Activated naive CD4-positive, alpha-beta T cell treated with anti-CD3 and anti-CD28 coated beads, Interleukin-2, amount 50 U/mL, for 72 hours (primary cell): ENCODE measurements at regions not wholly inside any gene's neighbourhood (a gene's known extent, or its start where the extent isn't known, plus 50 kb on each side); places are given as distances from the start of the nearest gene placed in this dataset.

ENCODE experiments used
- ATAC-seq, 2 donors: fragments of 150-1000 bp; cut with Tn5 transposase; 2 replicates each; pipeline ENCODE4 v1.10.0; 2021; ENCODE audit warnings: mild to moderate bottlenecking in 2 of 2, moderate library complexity in 2 of 2
- DNase-seq, 2 donors: peaks; one replicate each; pipeline ENCODE4 v3.0.0; 2021 to 2022; ENCODE audit warnings: low spot score in 2 of 2
- H3K27ac Mint-ChIP-seq, 2 donors: one replicate each; pipeline ENCODE4 v1.8.0; 2022; ENCODE audit warnings: mild to moderate bottlenecking in 2 of 2, mixed read lengths in 2 of 2
- H3K36me3 Mint-ChIP-seq, 2 donors: one replicate each; pipeline ENCODE4 v1.8.0; 2022; ENCODE audit warnings: mixed read lengths in 2 of 2
- H3K9me3 Mint-ChIP-seq, 2 donors: one replicate each; pipeline ENCODE4 v1.8.0; 2022; ENCODE audit warnings: mixed read lengths in 2 of 2

GRCh38 chr6:23985015-23985414 lies 141.0 kb upstream of the NRSN1 start:
- Mint-ChIP-seq H3K9me3 (peaks cover 0 to 7% of the 10 kb centered on the region in 2 donors), H3K36me3 (no peaks in the 10 kb centered on the region), H3K27ac (no peak overlapping the region)
- ATAC-seq (no peak), DNase-seq (no peak)

DNA sequence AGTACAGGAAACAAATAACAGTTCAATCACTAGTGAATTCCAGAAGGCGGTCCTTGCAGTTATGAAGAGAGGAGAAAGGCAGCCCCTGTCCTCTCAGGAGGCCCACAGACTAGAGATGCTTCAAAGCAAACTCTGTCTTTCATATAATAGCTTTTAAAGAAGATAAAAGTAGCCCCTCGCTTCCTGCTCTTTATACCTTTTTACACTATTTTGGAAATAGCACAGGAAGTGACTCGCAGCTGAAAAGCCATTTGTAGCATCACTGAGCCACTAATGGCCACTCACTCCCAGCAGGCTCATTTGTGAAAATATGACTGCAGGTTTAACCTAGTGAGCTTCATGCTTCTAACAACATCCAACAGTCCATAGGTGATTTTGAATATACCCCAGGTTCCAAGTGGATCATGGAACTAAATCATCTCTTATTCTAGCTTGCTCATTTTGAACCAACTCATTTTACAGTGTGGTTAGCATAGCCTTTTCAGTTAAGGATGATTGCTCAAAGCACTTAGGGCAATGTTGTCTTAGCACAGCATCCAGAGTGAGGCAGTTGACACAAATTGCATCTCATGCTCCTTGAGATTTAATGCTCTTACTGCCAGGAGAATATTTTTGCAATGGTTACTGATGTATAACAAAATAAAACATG lies 136.0 kb upstream of the NRSN1 start:
- ATAC-seq (no peak), DNase-seq (no peak)
- no peaks in the 10 kb centered on the region for H3K36me3 Mint-ChIP-seq
- no peak overlapping the region for H3K27ac Mint-ChIP-seq
- peaks cover 4% of the 10 kb centered on the region in 2 donors for H3K9me3 Mint-ChIP-seq

- Mint-ChIP-seq H3K27ac (no peak overlapping the region), H3K9me3 (peaks cover 4 to 9% of the 10 kb centered on the region in 2 donors), H3K36me3 (no peaks in the 10 kb centered on the region)
- DNase-seq (no peak), ATAC-seq (no peak)
These were observed 132.0 kb upstream of the NRSN1 start for GRCh38 chr6:23994013-23994412.

DNA sequence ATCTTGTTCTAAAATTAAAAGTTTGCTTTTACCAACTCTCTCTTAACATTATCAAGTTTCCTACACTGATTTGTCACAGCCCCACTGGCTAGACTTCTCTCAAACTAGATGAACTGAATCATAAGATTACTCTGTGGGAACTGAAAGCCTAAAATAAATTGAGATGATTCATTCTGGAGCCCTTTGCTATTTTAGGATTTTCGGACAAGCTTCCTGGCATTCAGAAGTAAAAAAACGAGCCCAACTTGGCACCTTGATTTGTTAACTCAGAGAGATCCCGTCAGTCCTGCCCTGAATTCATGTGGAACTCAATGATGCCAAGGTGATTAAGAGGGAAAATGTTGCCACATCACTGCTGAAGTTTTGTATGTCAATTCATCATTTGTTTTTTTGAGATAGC lies 122.0 kb upstream of the NRSN1 start:
- H3K9me3 Mint-ChIP-seq = no peaks in the 10 kb centered on the region
- ATAC-seq (no peak), DNase-seq (no peak)
- H3K27ac Mint-ChIP-seq = no peak overlapping the region
- no peaks in the 10 kb centered on the region for H3K36me3 Mint-ChIP-seq

- Mint-ChIP-seq H3K9me3 (no peaks in the 10 kb centered on the region), H3K27ac (no peak overlapping the region), H3K36me3 (no peaks in the 10 kb centered on the region)
- ATAC-seq (no peak), DNase-seq (no peak)
These were observed 121.4 kb upstream of the NRSN1 start for GRCh38 chr6:24004659-24005058.

DNA sequence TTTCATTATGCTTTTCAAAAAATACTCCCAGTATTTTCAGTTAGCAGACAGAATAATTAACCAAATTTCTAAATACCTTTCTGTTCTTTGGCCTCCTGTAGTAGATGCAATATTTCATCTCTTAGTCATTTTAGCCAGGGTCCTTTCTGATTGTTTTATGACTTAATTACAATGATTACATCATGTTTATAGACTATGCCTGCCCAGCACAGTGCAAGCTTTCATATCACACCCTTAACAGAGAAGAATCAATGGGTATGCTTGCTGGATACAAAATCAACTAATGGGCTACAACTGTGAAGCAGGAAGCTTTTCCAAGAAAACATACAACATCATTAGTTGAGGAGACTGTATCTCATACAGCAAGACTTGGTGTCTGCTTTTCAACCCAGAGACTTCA lies 119.8 kb upstream of the NRSN1 start:
- no peaks in the 10 kb centered on the region for H3K36me3 Mint-ChIP-seq
- ATAC-seq = no peak
- H3K27ac Mint-ChIP-seq = no peak overlapping the region
- DNase-seq = no peak
- H3K9me3 Mint-ChIP-seq = peaks cover 2 to 4% of the 10 kb centered on the region in 2 donors

- Mint-ChIP-seq H3K9me3 (peaks cover 12 to 15% of the 10 kb centered on the region in 2 donors), H3K27ac (no peak overlapping the region), H3K36me3 (no peaks in the 10 kb centered on the region)
- no peak for DNase-seq
- ATAC-seq = no peak
These were observed 116.7 kb upstream of the NRSN1 start for GRCh38 chr6:24009319-24009718.

DNA sequence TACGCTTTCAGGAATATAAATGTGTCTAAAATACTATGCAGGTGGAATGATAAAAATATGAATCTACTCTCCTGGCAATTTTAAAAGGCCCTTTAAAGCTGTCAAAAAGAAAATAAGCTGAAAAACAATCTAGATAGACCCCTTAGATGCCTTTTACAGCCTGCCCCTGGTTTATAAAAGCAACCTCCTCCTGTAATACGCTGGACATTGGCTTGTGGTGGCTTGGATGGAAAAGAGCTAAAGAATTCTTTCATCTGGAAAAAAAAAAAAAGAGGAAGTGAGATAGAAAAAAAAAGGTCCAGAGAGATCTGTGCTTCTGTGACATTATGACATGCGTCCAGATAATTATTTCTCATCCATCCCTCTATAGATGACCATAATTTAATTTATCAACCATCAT lies 115.9 kb upstream of the NRSN1 start:
- no peaks in the 10 kb centered on the region for H3K36me3 Mint-ChIP-seq
- no peak for DNase-seq
- no peak overlapping the region for H3K27ac Mint-ChIP-seq
- no peak for ATAC-seq
- H3K9me3 Mint-ChIP-seq = peaks cover 12 to 15% of the 10 kb centered on the region in 2 donors

DNA sequence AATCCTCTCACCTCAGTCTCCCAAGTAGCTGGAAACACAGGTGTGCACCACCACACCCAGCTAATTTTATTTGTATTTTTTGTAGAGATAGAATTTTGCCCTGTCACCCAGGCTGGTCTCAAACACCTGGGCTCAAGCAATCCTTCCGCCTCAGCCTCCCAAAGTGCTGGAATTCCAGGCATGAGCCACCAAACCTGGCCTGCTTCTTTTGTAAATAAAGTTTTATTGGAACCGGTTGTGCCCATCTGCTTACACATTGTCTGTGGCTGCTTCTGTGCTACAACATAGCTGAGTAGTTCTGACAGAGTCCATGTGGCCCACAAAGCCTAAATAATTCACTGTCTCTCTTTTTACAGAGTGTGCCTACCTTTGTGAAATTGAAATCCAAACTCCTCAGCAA lies 109.7 kb upstream of the NRSN1 start:
- ATAC-seq (no peak), DNase-seq (no peak)
- Mint-ChIP-seq H3K36me3 (no peaks in the 10 kb centered on the region), H3K27ac (no peak overlapping the region), H3K9me3 (peaks cover 10 to 17% of the 10 kb centered on the region in 2 donors)

DNA sequence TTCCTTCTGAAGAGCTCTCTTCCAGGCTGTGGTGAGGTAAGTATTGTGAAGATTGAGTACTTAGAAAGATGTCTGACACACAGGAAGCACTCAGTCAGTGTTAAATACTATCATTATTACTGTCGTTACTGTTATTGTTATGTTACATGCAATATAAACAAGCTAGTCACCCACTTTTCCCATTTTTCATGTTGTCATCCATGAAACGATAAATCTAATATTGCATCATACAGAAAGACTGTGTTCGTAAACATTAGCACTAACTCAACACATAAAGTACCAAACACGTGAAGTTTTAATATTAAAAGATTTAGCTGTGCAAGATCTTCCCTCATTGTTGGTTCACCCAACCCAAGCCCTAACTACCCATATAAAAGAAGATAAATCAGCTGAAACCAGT lies 109.2 kb upstream of the NRSN1 start:
- Mint-ChIP-seq H3K9me3 (peaks cover 9 to 15% of the 10 kb centered on the region in 2 donors), H3K27ac (no peak overlapping the region), H3K36me3 (no peaks in the 10 kb centered on the region)
- ATAC-seq = no peak
- no peak for DNase-seq

GRCh38 chr6:24019393-24019792 lies 106.6 kb upstream of the NRSN1 start:
- H3K9me3 Mint-ChIP-seq = peaks cover 0 to 7% of the 10 kb centered on the region in 2 donors
- H3K36me3 Mint-ChIP-seq = no peaks in the 10 kb centered on the region
- no peak overlapping the region for H3K27ac Mint-ChIP-seq
- no peak for DNase-seq
- ATAC-seq = no peak

DNA sequence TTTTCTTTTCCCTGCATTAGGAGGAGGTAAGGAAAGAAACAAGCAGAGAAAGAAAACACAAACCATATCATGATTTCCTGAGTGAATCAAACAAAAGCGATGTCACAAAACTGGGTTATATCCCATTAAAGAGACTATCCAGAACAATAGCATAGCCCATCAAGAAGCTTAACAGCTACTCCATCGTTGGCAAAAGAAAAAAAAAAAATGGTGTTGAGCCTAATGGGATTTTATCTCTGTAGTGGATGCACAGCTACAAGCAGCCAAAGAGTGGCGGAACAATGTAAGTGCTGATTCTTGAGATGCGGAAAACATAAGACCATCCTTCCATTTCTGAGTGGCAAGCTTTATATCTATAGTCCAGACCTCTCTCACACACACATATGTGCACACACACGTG lies 106.2 kb upstream of the NRSN1 start:
- Mint-ChIP-seq H3K27ac (no peak overlapping the region), H3K36me3 (no peaks in the 10 kb centered on the region), H3K9me3 (peaks cover 0 to 7% of the 10 kb centered on the region in 2 donors)
- ATAC-seq (no peak), DNase-seq (no peak)

DNA sequence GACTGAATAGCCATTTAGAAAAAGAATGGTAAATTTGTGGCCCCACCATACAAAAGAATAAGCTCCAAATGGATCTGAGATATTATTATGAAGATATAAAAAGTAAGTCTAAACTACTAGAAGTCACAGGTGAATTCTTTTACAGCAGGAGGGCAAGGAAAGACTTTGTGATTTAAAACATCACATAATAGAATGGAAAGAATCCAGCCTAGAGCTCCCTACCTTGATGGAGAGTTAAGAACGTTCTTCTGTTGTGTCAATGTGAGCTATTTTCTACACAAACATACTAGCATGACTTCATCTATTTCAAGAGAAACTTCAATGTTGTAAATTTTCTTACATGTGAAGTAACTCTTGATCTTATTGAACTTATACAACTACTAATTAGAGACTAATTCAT lies 100.0 kb upstream of the NRSN1 start:
- Mint-ChIP-seq H3K27ac (no peak overlapping the region), H3K9me3 (peaks cover 17 to 21% of the 10 kb centered on the region in 2 donors), H3K36me3 (peaks cover 0 to 6% of the 10 kb centered on the region in 2 donors)
- DNase-seq = no peak
- ATAC-seq = no peak

- DNase-seq = no peak
- H3K36me3 Mint-ChIP-seq = peaks cover 0 to 6% of the 10 kb centered on the region in 2 donors
- no peak for ATAC-seq
- H3K27ac Mint-ChIP-seq = no peak overlapping the region
- peaks cover 29 to 30% of the 10 kb centered on the region in 2 donors for H3K9me3 Mint-ChIP-seq
These were observed 94.5 kb upstream of the NRSN1 start for GRCh38 chr6:24031496-24031895.

DNA sequence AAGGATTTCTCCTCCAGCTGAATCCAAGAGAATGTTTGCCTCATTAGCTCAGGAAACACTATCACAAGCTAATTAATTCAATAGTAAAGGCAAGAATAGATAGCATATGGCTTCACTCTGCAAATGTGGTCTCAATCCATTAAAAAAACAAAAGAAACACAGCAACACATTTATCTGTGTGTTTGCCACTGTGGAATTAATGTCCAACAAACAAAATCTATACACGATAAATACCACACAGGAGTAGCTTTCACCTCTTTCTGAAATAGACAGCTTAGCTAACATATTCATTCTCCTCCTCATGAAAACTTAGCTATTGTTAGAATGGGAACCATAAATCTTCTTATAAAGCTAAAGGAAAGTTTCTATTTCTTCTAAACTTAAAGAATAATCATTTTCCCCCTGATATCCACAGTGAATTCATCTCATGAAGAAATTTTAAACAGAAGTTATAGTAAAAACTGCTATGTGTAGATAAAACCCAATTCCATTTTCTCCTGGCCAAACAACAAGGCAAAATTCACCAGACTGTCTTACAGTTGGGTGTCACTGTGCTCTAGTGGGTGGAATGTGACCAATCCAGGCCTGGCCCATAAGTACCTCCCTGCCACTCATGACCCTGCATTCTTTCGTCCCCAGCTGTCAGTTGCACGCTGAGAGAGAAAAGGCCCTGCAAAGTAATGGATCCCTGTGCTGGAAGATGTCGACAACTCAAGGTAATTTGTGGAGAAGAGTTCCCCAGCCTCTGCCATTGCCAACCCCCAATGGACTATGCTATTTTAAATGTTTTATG lies 92.9 kb upstream of the NRSN1 start:
- Mint-ChIP-seq H3K9me3 (peaks cover 25 to 31% of the 10 kb centered on the region in 2 donors), H3K27ac (no peak overlapping the region), H3K36me3 (peaks cover 0 to 6% of the 10 kb centered on the region in 2 donors)
- no peak for ATAC-seq
- no peak for DNase-seq

DNA sequence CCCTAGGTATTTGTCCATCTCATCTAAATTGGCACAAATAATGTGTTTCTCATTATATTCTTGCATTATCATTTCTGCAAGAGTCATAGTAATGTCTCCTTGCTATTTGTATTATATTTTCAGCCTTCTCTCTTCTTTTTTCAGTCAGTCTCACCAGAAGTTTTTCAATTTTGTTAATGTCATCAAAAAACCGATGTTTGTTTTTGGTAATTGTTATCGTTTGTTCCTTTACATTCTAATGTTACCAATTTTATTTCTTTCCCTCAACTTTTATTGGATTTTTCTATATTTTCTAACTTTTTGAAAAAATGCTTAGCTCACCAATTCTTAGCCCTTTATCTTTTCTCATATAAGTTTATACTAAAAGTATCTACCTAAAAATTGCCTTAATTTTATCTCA lies 82.2 kb upstream of the NRSN1 start:
- DNase-seq = no peak
- Mint-ChIP-seq H3K36me3 (no peaks in the 10 kb centered on the region), H3K9me3 (peaks cover 16 to 19% of the 10 kb centered on the region in 2 donors), H3K27ac (no peak overlapping the region)
- ATAC-seq = no peak

DNA sequence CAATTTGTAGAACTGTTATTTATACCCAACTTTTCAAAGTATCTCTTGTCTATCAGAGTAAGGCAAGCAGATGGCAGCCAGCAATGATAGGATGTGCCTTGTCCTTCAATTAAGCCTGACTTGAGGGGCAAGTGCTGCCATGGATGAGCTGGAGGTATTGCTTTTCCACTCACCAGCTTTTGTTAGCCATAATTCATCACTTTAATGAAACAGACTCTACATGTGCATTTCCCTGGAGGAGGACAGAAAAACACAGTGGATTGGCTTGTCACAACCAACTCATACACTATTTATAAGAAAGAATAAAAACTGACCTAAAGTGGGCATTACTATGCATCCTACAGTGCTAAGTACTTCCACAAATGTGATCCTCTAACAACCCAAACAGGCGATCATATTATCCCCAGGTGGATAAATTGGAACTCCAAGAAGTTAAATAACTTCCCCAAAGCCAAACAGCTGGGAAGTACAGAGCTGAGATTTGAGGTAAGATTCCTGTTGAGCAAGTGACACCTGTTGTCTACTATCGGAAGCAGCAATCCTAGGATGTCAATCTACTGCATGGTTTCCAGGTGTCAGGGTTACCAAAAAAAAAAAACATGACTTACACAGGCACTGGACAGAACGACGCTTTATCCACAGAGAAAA lies 73.9 kb upstream of the NRSN1 start:
- H3K36me3 Mint-ChIP-seq = no peaks in the 10 kb centered on the region
- DNase-seq (no peak), ATAC-seq (no peak)
- peaks cover 0 to 9% of the 10 kb centered on the region in 2 donors for H3K9me3 Mint-ChIP-seq
- no peak overlapping the region for H3K27ac Mint-ChIP-seq
